IMR-90 (cell line): ENCODE measurements at regions not wholly inside any gene's neighbourhood (a gene's known extent, or its start where the extent isn't known, plus 50 kb on each side); places are given as distances from the start of the nearest gene placed in this dataset.

Experiments used
- ATAC-seq: fragments of 200-7000 bp; cut with Tn5 transposase; 2 replicates; pipeline ENCODE4 v1.9.1; 2020; ENCODE audit warnings: low read depth, mild to moderate bottlenecking, moderate library complexity
- BruUV-seq: library from RNA; stranded (reverse); fragments of 400-500 nt; replicated peaks from 2 replicates; lab custom pipeline; 2021; lab: Mats Ljungman, UMichigan
- CTCF ChIA-PET: fragments of 300-600 bp; formaldehyde crosslinking; extraction: SDS; loops from one replicate; lab custom pipeline; 2021; ENCODE audit warnings: antibody characterized with exemption; lab: Yijun Ruan, JAX
- POLR2A ChIA-PET: fragments of 300-600 bp; sonication (Branson Sonifier 250); formaldehyde crosslinking; loops from one replicate; lab custom pipeline; 2022; ENCODE audit warnings: antibody characterized with exemption; ENCODE audit not compliant: unreplicated experiment; lab: Charles Lee
- DNase-seq: peaks from one replicate; pipeline ENCODE4 v3.0.0; 2013
- H2AFZ ChIP-seq: replicated peaks from 2 replicates; pipeline ENCODE3; 2013; ENCODE audit warnings: low read length, mild to moderate bottlenecking; ENCODE audit not compliant: poor library complexity
- H2AK5ac ChIP-seq: 2 replicates; pipeline ENCODE4 v1.6.1; 2013; ENCODE audit warnings: low read depth, low read length, inconsistent platforms
- H2AK9ac ChIP-seq: replicated peaks from 2 replicates; pipeline ENCODE3; 2013; ENCODE audit warnings: mild to moderate bottlenecking, low read depth, low read length, moderate library complexity; ENCODE audit not compliant: poor library complexity
- H2BK120ac ChIP-seq: 2 replicates; pipeline ENCODE4 v1.6.1; 2013; ENCODE audit warnings: low read depth, low read length, inconsistent platforms
- H2BK15ac ChIP-seq: 3 replicates; pipeline ENCODE4 v1.6.1; 2013; ENCODE audit warnings: low read depth, low read length, inconsistent platforms
- H2BK20ac ChIP-seq: 2 replicates; pipeline ENCODE4 v1.6.1; 2013; ENCODE audit warnings: low read depth, mild to moderate bottlenecking, inconsistent platforms, low read length, moderate library complexity
- H2BK5ac ChIP-seq: 2 replicates; pipeline ENCODE4 v1.6.1; 2013; ENCODE audit warnings: mild to moderate bottlenecking, low read depth, low read length, inconsistent platforms; ENCODE audit not compliant: poor library complexity, severe bottlenecking
- H3K14ac ChIP-seq: replicated peaks from 2 replicates; pipeline ENCODE4 v1.6.1; 2013; ENCODE audit warnings: low read depth, low read length, inconsistent platforms
- H3K18ac ChIP-seq: 2 replicates; pipeline ENCODE4 v1.6.1; 2013; ENCODE audit warnings: low read depth, low read length, control low read depth
- H3K23ac ChIP-seq: 2 replicates; pipeline ENCODE4 v1.6.1; 2013; ENCODE audit warnings: low read depth, low read length, inconsistent platforms
- H3K27ac ChIP-seq: 2 replicates; pipeline ENCODE4 v1.5.1; 2013; ENCODE audit warnings: mild to moderate bottlenecking, control low read depth, low read length; ENCODE audit not compliant: insufficient read depth
- H3K27me3 ChIP-seq: 2 replicates; pipeline ENCODE4 v1.6.1; 2013; ENCODE audit warnings: low read length; ENCODE audit not compliant: control insufficient read depth, insufficient read depth
- H3K36me3 ChIP-seq: 2 replicates; pipeline ENCODE4 v1.6.1; 2013; ENCODE audit warnings: low read length, mixed read lengths; ENCODE audit not compliant: control insufficient read depth, insufficient read depth
- H3K4ac ChIP-seq: 2 replicates; pipeline ENCODE4 v1.6.1; 2013; ENCODE audit warnings: low read depth, low read length, inconsistent platforms
- H3K4me1 ChIP-seq: 2 replicates; pipeline ENCODE4 v1.6.1; 2013; ENCODE audit warnings: low read length, mixed read lengths; ENCODE audit not compliant: control insufficient read depth, insufficient read depth
- H3K4me2 ChIP-seq: 2 replicates; pipeline ENCODE4 v1.6.1; 2013; ENCODE audit warnings: low read depth, mild to moderate bottlenecking, control low read depth, low read length, moderate library complexity
- H3K4me3 ChIP-seq: 2 replicates; pipeline ENCODE4 v1.5.1; 2013; ENCODE audit warnings: low read depth, mild to moderate bottlenecking, control low read depth, low read length, moderate library complexity; ENCODE audit not compliant: insufficient read depth
- H3K56ac ChIP-seq: 2 replicates; pipeline ENCODE4 v1.6.1; 2013; ENCODE audit warnings: low read length, inconsistent platforms; ENCODE audit not compliant: insufficient read depth; ENCODE audit errors: extremely low read depth
- H3K79me1 ChIP-seq, 2 experiments: 2 replicates each; pipeline ENCODE4 v1.6.1; 2013; ENCODE audit warnings: low read length in 2 of 2, inconsistent platforms in 1 of 2, low read depth in 1 of 2
- H3K9ac ChIP-seq: 2 replicates; pipeline ENCODE4 v1.6.1; 2013; ENCODE audit warnings: low read depth, low read length, control low read depth
- H3K9me1 ChIP-seq: 2 replicates; pipeline ENCODE4 v1.6.1; 2013; ENCODE audit warnings: low read length, inconsistent platforms; ENCODE audit not compliant: insufficient read depth
- H3K9me3 ChIP-seq: 2 replicates; pipeline ENCODE4 v1.6.1; 2013; ENCODE audit warnings: low read length; ENCODE audit not compliant: control insufficient read depth, insufficient read depth
- H4K20me1 ChIP-seq: 2 replicates; pipeline ENCODE4 v1.6.1; 2013; ENCODE audit warnings: low read length, inconsistent platforms; ENCODE audit not compliant: insufficient read depth
- H4K5ac ChIP-seq: 2 replicates; pipeline ENCODE4 v1.6.1; 2013; ENCODE audit warnings: mild to moderate bottlenecking, low read depth, low read length, control low read depth
- H4K8ac ChIP-seq, 2 experiments: 2 replicates each; pipeline ENCODE4 v1.6.1; 2013; ENCODE audit warnings: low read depth in 2 of 2, low read length in 2 of 2, control low read depth in 1 of 2, inconsistent platforms in 1 of 2
- H4K91ac ChIP-seq: 2 replicates; pipeline ENCODE4 v1.6.1; 2013; ENCODE audit warnings: low read depth, low read length, inconsistent platforms; ENCODE audit not compliant: insufficient read depth
- BHLHE40 ChIP-seq: fragments of 150-350 bp; IDR thresholded peaks from 2 replicates; pipeline ENCODE4 v1.6.1; 2016; ENCODE audit warnings: mild to moderate bottlenecking, low read depth, low read length
- CEBPB ChIP-seq: IDR thresholded peaks from 2 replicates; pipeline ENCODE4 v1.6.1; 2012; ENCODE audit warnings: low read depth, low read length, improper control_type of control experiment
- FOS ChIP-seq: fragments of 150-350 bp; IDR thresholded peaks from 2 replicates; pipeline ENCODE4 v1.6.1; 2016; ENCODE audit warnings: low read depth, low read length
- MAFK ChIP-seq: IDR thresholded peaks from 2 replicates; pipeline ENCODE4 v1.6.1; 2012; ENCODE audit warnings: low read depth, low read length, improper control_type of control experiment
- MAZ ChIP-seq: IDR thresholded peaks from 2 replicates; pipeline ENCODE4 v1.6.1; 2012; ENCODE audit warnings: low read depth, mild to moderate bottlenecking, low read length, improper control_type of control experiment, moderate library complexity, borderline replicate concordance
- RAD21 ChIP-seq: IDR thresholded peaks from 2 replicates; pipeline ENCODE4 v1.6.1; 2012; ENCODE audit warnings: low read length, improper control_type of control experiment
- RCOR1 ChIP-seq: IDR thresholded peaks from 2 replicates; pipeline ENCODE4 v1.6.1; 2012; ENCODE audit warnings: mild to moderate bottlenecking, low read length, improper control_type of control experiment; ENCODE audit not compliant: insufficient replicate concordance
- RFX5 ChIP-seq: IDR thresholded peaks from 2 replicates; pipeline ENCODE4 v1.8.0; 2012; ENCODE audit warnings: low read depth, mild to moderate bottlenecking, low read length, moderate library complexity
- whole genome bisulfite sequencing, 2 experiments: methylation state at CpG; one replicate each; pipeline versions ENCODE4 v1.1.5 to v1.1.7; 2013; ENCODE audit warnings: missing lambda C conversion rate in 2 of 2; ENCODE audit not compliant: insufficient read length in 1 of 2; ENCODE audit errors: extremely low coverage in 2 of 2; 5-methylcytosine and 5-hydroxymethylcytosine counted together
- dilution Hi-C: fragments of 300-500 bp; cut with HindIII; formaldehyde crosslinking; loops from one replicate; pipeline ENCODE4 v1.14.3; 2018; ENCODE audit warnings: low sequenced_read_pairs; ENCODE audit not compliant: unreplicated experiment
- in situ Hi-C: fragments of 300-500 bp; cut with MboI; formaldehyde crosslinking; loops from 3 replicates; pipeline ENCODE4 v1.14.3; 2019; ENCODE audit warnings: low sequenced_read_pairs, inconsistent platforms, mixed read lengths
- intact Hi-C: fragments of 100-400 bp; cut with micrococcal nuclease; formaldehyde crosslinking; loops from 2 replicates; pipeline ENCODE4 v1.10.0; 2022
- TF ChIP-seq, protein P1 (sequence below): conservative IDR thresholded peaks from 2 replicates; pipeline ENCODE4 v1.5.1; 2012; ENCODE audit warnings: mild to moderate bottlenecking, low read depth, low read length, improper control_type of control experiment

DNA sequence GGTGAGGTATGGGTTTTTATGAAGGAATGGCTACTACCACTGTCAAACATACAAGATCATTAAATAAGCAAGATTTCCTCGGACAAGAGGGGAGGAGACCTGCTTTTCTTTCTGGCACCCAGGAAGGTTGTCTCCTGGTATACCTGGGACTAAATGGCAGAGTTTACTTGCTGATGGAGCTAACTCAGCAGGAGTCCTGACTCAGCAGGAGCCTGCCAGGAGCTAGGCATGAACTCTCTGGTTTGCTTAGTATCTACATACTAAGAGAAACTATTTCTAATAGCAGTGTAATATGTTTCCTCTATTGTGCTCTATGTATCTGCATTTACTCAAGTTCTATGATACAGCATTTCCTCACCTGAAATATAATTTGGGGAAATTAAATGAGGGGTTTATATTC is 404.2 kb downstream of the RSL24D1 start:
- no peak for ATAC-seq
- H2BK120ac ChIP-seq = no peak overlapping the region
- BruUV-seq = no TSS peak
- no peaks in the 10 kb centered on the region for H3K36me3 ChIP-seq
- H4K20me1 ChIP-seq = no peaks in the 10 kb centered on the region
- no peak overlapping the region for H3K27ac ChIP-seq
- no peak overlapping the region for H2BK20ac ChIP-seq
- no peak overlapping the region for H2BK15ac ChIP-seq
- H2BK5ac ChIP-seq = no peak overlapping the region
- H2AK5ac ChIP-seq = no peak overlapping the region
- TF ChIP-seq CEBPB (no peak), MAZ (no peak), FOS (no peak), RFX5 (no peak), BHLHE40 (no peak), MAFK (no peak), RAD21 (no peak), RCOR1 (no peak)
- TF ChIP-seq, protein P1, sequence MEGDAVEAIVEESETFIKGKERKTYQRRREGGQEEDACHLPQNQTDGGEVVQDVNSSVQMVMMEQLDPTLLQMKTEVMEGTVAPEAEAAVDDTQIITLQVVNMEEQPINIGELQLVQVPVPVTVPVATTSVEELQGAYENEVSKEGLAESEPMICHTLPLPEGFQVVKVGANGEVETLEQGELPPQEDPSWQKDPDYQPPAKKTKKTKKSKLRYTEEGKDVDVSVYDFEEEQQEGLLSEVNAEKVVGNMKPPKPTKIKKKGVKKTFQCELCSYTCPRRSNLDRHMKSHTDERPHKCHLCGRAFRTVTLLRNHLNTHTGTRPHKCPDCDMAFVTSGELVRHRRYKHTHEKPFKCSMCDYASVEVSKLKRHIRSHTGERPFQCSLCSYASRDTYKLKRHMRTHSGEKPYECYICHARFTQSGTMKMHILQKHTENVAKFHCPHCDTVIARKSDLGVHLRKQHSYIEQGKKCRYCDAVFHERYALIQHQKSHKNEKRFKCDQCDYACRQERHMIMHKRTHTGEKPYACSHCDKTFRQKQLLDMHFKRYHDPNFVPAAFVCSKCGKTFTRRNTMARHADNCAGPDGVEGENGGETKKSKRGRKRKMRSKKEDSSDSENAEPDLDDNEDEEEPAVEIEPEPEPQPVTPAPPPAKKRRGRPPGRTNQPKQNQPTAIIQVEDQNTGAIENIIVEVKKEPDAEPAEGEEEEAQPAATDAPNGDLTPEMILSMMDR = no peak
- no peak overlapping the region for H3K4me2 ChIP-seq
- H2AFZ ChIP-seq = no peak overlapping the region
- no peak overlapping the region for H3K56ac ChIP-seq
- H4K91ac ChIP-seq = no peak overlapping the region
- no peaks in the 10 kb centered on the region for H3K9me1 ChIP-seq
- ChIA-PET POLR2A (no interaction called here), CTCF (no interaction called here)
- no peaks in the 10 kb centered on the region for H3K9me3 ChIP-seq
- H3K23ac ChIP-seq = no peak overlapping the region
- no peaks in the 10 kb centered on the region for H3K79me1 ChIP-seq
- intact Hi-C loops (no loop called here), in situ Hi-C loops (no loop called here), dilution Hi-C loops (no loop called here)
- H4K8ac ChIP-seq = no peak overlapping the region
- H3K27me3 ChIP-seq = no peaks in the 10 kb centered on the region
- no peak for DNase-seq
- no peak overlapping the region for H2AK9ac ChIP-seq
- no peak overlapping the region for H3K4ac ChIP-seq
- H3K9ac ChIP-seq = no peak overlapping the region
- H3K4me3 ChIP-seq = no peak overlapping the region
- H4K5ac ChIP-seq = no peak overlapping the region
- WGBS, 2 experiments = no CpG with 5 or more reads among the region's 1 CpG
- H3K4me1 ChIP-seq = no peaks in the 10 kb centered on the region
- no peak overlapping the region for H3K14ac ChIP-seq
- no peak overlapping the region for H3K18ac ChIP-seq
